Middle frontal gyrus (tissue), 1 donor: ENCODE measurements at regions not wholly inside any gene's neighbourhood (a gene's known extent, or its start where the extent isn't known, plus 50 kb on each side); places are given as distances from the start of the nearest gene placed in this dataset.

ENCODE experiments used
- DNase-seq: peaks from one replicate; pipeline ENCODE4 v3.0.0-alpha.2; 2015; ENCODE audit warnings: low spot score; ENCODE audit errors: extremely low spot score

DNA sequence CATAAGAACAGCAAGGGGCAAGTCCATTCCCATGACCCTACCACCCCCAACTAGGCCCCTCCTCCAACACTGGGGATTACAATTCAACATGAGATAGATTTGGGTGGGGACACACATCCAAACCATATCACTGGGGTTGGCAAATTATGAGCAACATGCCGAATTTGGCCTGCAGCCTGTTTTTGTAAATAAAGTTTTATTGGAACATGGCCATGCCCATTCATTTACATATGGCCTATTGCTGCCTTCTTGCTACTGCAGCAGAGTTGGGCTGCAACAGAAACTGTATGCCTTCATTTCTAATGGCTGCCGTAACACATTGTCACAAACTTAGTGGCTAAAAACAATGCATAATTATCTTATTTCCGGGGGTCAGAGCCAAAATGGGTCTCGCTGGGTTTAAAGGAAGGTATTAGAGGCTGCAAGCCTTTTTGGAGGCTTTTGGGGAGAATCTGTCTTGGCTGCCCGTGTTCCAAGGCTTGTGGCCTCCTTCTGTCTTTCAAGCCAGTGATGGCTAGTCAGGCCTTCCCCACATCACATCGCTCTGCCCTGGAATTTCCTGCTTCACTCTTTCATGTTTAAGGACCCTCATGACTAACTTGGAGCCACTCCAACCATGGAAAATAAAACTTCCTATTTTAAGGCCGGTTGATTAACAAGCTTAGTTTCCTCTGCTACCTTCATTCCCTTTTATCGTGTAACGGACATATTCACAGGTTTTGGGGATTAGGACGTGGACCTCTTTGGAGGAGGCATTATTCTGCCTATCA, 428.5 kb upstream of the PROK2 start:
- DNase-seq, result no peak

- no peak for DNase-seq
Measured at GRCh38 chr3:72212396-72212795, 427.4 kb upstream of the PROK2 start.

DNA sequence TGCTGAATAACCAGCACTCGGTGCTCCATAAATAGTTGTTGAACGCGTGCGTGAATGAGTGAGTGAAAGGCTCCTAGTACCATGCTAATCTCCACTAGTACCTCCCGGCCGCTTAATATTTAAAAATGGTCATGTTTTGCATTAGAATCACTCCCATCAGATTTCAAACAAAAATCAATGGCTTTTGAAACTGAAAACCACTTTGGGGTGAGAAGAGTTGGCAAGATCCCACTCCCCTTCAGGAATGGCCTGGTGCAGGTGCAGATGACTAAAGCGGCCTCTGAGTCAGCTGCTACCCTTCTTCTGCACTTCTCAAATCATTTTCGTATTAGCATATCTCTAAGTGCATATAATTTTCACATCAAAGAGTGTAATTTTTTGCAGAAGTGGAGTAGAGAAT, 425.3 kb upstream of the PROK2 start:
- no peak for DNase-seq

DNA sequence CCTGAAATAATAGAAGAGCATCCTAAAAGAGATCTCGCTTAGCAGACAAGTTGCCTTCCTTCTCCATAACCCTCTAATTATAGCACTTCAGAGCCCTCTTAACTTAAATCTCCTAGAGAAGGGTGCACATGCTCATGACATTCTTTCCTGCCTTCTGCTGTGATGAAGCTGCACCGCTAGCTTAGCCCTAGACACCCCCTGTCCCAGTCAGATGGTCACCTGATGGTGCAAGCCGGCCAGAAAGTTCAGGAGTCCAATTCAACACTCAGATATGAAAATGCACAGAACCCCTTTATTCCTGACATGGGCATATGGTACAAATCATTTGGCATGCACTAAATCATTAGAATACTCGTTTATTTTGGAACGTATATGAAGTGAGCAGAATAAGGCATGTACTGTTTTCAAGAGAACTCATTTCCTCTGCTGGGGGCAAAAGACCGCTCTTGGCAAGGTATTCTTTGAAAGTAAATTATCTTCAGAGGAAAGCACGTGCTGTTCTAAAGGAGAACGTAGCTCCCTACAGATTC, 420.4 kb upstream of the PROK2 start:
- DNase-seq, result no peak

DNA sequence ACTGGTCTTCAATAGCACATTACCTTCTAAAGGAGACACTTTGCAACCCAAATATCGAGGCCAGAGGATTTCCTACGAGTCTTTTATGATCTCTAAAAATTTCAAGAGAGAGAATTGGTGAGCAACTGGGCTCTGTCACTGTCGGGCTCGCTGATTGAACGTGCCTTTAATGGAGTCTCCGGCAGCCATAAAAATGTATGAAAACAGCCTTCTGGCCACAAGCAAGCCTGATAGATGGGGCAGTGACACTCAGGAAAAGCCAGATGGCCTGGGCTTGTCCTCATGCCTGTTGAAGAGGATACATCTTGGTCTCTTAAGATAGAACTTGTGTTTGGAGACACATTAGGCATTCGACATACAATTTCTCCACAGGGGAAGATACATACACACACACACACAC, 419.5 kb upstream of the PROK2 start:
- no peak for DNase-seq

GRCh38 chr3:72203613-72204349, 418.8 kb upstream of the PROK2 start:
- DNase-seq, result no peak

- DNase-seq, result no peak
Measured at GRCh38 chr3:72203105-72203504, 418.2 kb upstream of the PROK2 start.

- no peak for DNase-seq
Measured at GRCh38 chr3:72200332-72200731, 415.4 kb upstream of the PROK2 start.

- no peak for DNase-seq
Measured at GRCh38 chr3:72199530-72199929, 414.6 kb upstream of the PROK2 start.

- DNase-seq, result no peak
Measured at GRCh38 chr3:72196377-72196929, 411.5 kb upstream of the PROK2 start.

DNA sequence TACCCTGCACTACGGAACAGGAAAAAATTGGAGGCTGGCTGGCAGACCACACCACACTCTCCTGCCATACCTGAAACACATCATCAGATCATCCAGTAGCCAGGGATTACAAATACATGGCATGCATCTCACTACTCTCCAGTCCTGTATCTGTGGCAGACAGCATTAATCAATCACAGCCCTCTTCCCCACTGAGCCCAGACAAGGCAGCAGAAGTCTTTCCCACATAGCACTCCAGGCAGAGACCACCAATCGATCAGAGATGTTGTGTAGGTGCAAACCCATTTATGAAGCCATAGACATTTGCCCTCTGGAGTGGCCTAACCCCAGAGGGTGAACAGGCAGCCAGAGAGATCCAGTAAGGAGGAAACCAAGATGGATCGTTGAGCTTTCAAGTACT, 410.9 kb upstream of the PROK2 start:
- no peak for DNase-seq

DNA sequence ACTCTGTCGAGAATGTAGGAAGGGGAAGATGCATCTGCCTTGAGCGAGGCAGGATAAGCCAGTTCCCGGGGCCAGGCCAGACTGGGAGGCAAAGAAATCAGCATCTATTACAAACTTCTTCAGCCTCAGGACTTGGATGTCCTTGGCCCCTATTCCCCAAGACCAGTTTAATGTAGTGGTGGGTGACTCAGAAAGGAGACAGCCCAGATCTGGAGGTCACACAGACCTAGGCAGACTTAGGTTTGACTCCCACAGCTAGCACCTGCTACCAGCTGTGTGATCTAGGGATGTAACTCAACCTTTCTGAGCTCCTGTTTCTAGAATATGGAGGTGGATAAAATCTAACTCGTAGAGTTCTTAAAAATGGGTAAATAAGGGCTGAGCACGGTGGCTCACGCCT, 409.5 kb upstream of the PROK2 start:
- no peak for DNase-seq

DNA sequence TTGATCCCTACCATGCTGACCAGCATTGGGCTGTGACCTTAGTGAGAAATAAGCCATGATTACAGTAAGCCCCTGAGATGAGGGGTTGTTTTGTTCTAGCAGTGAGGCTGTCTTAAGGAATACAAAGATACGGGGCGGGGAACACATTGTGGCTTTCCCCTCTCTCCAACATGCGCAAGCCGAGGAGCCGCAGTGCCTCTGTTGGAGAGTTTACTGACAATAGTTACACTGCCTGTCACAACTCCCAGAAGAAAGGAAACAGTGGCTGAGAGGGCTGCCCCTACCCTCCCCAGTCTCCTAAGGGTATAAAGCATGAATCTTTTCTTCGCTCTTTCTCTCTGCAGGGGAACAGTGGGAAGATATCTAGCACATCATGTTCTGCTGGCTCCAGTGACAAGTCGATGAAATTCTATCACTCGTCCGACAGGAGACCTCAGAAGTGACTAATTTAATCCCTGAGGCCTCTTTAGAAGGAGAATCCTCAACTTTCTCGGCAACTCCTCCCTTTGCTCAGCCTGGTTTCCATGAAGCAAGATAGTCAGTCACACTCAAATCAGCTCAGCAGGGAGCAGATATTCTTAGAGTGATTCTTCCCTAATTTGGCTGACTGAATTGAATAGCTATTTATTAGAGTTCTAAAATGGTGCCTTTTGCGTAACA, 409.0 kb upstream of the PROK2 start:
- no peak for DNase-seq

- DNase-seq, result no peak
Measured at GRCh38 chr3:72192572-72192971, 407.6 kb upstream of the PROK2 start.

DNA sequence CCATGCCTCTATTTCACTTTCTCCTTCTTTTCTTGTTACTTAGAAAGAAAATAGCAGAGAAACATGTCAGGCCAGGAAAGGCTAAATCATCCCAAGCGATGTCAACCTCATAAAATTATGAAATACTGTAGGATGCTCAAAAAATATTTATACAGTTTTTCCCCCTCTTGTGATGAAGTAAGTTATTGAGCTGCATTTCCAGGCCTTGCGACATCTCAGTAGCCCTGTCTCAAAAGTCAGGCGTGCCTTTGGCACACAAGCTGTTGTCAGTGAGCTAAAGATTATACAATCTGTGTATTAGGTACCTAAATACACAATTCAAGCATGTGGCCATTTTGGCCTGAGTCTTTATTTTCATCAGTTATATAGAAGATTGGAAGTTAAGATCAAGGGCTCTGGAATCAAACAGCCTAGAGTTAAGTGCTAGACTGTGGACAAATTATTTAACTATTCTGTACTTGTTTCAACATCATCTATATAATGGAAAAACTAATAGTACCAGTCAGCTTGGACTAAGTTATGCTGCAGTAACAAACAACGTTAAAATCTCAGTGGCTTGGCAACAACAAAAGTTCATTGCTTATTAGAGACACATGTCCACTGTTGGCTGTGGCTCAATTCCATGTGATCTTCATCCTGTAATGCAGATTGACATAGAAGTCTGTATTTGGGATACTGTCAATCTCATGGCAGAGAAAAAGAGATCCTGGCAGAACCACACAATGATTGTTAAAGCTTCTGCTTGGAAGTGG, 406.4 kb upstream of the PROK2 start:
- no peak for DNase-seq

DNA sequence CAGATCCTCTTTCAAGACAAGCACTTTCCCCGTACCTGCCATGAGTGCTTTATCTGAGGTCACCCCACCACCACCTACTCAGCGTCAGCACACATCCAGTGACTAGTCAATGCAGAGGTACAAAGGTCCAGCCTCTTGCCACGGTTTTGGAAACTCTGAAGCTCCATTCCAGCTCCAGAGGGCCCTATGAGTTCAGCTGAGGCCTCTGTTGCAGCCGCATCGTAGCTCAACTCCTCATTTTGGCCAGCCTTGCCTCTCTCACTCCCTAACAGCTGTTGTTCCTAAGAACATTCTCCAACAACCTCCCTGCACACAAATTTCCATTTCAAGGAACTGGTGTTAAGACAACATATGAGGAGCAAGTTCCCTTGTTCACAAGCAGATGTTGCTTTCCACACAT, 405.1 kb upstream of the PROK2 start:
- DNase-seq, result no peak

DNA sequence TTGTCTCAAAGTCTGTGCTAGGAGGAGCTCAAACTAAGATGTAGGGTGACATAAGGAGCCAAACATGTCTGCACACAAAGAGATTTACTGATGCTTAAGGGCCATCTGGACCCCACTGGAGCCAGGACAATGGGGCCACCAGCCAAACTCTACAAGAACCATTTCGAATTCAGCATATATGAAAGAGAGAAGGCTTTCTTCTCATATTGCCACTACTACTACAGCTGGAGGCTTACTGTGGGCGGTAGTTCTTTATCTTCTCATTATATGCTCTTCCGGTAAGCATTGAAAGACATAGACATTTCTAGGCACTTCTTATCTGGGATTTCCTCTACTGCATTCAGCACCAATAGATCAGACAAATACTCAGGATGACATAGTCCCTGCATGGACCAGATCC, 404.4 kb upstream of the PROK2 start:
- DNase-seq, result no peak

DNA sequence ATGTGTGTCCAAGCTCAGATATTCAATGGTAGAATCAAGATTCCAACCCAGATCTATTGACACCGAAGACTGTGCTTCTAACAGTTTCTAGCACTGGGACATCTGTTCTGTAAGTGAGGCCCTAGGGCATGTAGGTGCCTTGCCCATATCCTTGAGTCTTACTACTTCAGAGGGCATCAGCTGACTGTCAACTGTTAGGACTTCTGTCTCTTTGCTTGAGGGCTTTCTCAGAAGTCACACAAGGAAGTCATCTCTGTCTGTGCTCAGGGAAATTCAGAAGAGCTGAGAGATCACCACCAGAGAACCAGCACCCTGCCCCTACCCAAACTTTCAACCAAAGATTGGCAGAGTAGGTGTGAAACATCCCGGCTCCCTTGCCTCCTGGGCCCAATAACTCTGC, 403.6 kb upstream of the PROK2 start:
- no peak for DNase-seq

- DNase-seq, result no peak
Measured at GRCh38 chr3:72187131-72187530, 402.2 kb upstream of the PROK2 start.

- no peak for DNase-seq
Measured at GRCh38 chr3:72186400-72186855, 401.5 kb upstream of the PROK2 start.
